ENCODE measurements at regions not wholly inside any gene's neighbourhood (a gene's known extent, or its start where the extent isn't known, plus 50 kb on each side); places are given as distances from the start of the nearest gene placed in this dataset.

GRCh38 chr18:79606621-79607331 lies 72.8 kb upstream of the CTDP1 start:
- no peak overlapping the region for H3K4me3 ChIP-seq (ENCODE audit: low read depth, low read length)
- DNase-seq (ENCODE audit: low read depth) = no peak
- no peak for TF ChIP-seq CTCF (IDR thresholded peaks at IDR 0.05; ENCODE audit: low read depth, low read length, missing control alignments)

GRCh38 chr18:79607361-79607952 lies 72.1 kb upstream of the CTDP1 start:
- no peak overlapping the region for H3K4me3 ChIP-seq (ENCODE audit: low read depth, low read length)
- TF ChIP-seq CTCF (IDR thresholded peaks at IDR 0.05; ENCODE audit: low read depth, low read length, missing control alignments) = no peak
- no peak for DNase-seq (ENCODE audit: low read depth)

DNA sequence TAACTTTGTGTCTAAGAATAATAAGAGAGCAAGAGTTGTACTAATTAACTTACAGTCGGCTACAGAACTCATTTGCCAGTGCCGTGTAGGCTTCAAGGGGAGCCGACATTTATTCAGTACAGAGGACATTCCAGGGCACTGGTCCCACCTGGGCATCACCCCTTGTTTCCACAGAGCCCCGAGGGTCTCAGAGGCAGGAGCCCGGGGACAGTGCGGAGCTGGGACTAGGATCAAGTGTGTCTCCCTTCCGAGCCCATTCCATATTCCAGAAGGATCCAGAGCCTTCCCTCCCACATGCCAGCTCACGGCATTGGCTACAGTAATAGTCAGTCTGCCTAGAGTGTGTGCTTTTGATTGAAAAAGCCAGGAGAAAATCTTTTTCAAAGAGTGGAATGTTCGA lies 71.5 kb upstream of the CTDP1 start:
- no peak for DNase-seq (ENCODE audit: low read depth)
- no peak overlapping the region for H3K4me3 ChIP-seq (ENCODE audit: low read depth, low read length)
- TF ChIP-seq CTCF (IDR thresholded peaks at IDR 0.05; ENCODE audit: low read depth, low read length, missing control alignments) = no peak

- DNase-seq (ENCODE audit: low read depth) = no peak
- no peak for TF ChIP-seq CTCF (IDR thresholded peaks at IDR 0.05; ENCODE audit: low read depth, low read length, missing control alignments)
- H3K4me3 ChIP-seq (ENCODE audit: low read depth, low read length) = no peak overlapping the region
Measured at GRCh38 chr18:79608535-79608934, 71.1 kb upstream of the CTDP1 start.

- DNase-seq (ENCODE audit: low read depth) = no peak
- TF ChIP-seq CTCF (IDR thresholded peaks at IDR 0.05; ENCODE audit: low read depth, low read length, missing control alignments) = no peak
Measured at GRCh38 chr18:79608999-79609461, 70.6 kb upstream of the CTDP1 start.

DNA sequence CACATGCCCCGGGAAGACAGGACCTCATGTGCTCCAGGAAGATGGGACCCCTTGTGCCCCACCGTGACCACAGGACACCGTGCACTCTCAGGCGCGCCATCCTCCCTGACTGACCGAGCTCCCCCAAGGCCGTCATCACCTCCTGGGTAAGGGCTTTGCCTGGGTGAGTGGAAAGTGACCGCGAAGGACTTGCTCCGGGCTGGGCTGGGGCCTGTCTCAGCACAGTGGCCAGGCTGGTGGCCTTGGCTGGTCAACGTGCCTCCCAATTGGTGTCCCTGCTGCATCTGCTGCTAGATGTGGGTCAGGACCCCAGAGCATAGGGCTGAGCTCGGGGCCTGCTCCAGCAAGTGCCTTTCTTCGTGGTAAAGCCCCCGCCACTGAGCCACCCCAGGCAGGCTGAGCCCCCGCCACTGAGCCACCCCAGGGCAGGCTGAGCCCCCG lies 69.7 kb upstream of the CTDP1 start:
- H3K4me3 ChIP-seq (ENCODE audit: low read depth, low read length) = no peak overlapping the region
- no peak for DNase-seq (ENCODE audit: low read depth)
- no peak for TF ChIP-seq CTCF (IDR thresholded peaks at IDR 0.05; ENCODE audit: low read depth, low read length, missing control alignments)

More at GRCh38 chr18:79608999-79609461, 70.6 kb upstream of the CTDP1 start:
- H3K4me3 ChIP-seq (ENCODE audit: low read depth, low read length) = no peak overlapping the region
